HG03139 (cell line): ENCODE measurements at regions not wholly inside any gene's neighbourhood (a gene's known extent, or its start where the extent isn't known, plus 50 kb on each side); places are given as distances from the start of the nearest gene placed in this dataset.

ENCODE experiments used
- ATAC-seq: cut with Tn5 transposase; IDR thresholded peaks from one replicate; pipeline ENCODE4 v1.9.1; 2021; ENCODE audit not compliant: unreplicated experiment

DNA sequence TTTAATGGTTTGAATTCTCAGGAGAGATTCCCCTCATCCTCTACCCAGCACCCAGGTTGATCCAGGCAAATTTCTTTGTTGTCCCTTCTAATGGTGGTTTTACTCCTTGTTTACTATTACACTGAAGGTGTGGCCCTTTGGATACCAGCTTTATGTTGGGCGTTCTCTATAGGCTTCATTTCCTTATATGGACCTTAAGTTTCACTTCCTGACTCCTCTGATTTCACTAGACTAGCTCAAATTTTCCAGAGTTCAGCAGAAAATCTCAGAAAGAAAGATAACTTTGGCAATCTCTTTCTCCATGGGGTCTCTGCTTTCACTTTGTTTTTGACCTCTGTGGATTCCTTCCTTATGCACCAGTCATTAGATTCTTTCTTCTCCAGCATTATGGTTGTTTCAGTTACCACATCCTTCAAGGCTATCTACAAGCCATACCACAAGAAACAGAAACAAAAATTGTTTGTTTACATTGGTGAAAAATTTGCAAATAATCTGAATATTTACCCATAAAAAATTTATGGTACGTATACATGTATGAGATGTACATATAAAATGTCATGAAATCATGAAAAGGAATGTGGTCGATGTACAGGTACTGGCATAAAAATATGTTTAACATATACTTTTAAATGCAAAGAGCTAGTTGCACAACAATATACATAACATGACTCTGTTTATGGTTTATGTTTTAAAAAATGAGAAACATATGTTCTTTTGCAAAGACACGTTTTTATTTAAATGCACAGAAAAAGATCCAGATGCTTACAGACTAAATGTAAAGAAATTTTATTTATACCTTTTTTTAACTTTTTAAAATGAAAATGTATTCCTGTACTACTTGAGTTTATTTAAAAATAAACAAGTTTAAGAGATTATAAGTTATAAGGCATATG, 212.6 kb downstream of the LACC1 start:
- no peak for ATAC-seq

DNA sequence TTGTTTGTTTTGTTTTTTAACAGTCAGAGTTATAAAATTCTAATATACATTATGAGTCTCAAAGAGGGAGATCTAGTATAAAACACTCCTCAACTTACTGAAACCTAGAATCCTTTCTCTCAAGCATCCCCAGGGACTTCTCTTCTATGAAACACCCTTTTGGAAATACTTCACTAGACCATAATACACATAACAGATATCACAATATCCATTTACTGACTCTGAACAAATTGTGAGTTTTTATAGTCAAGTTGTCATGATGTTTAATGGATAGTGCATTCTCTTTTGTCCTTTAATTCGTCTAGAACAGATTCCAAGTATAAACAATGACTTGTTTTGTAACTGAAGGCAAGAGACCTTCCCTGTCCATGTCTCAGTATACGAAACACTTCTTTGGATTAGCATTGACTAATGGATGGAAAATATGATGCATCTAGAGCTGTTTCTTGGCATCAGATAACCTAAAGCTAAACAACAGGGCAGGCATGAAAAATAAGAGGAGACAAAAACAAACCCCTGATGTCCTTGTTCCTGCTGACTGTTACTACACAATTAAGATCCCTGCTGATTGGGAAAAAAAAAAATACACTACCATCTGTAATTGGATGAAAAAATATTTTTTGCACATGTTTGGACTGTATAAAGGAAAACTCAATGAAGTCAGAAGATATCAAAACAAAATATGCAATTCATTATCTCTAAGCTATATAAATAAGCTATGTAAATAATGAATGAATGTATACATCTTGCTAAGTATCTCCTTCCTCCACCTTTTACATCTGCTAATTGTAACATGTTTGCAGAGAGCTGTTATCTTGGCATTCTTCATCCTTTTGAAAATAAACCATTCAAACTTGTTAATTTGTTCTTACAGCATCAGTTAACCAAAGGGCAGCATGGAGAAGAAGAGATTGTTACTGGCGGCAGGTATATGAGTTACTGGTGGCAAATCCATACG, 214.2 kb downstream of the LACC1 start:
- no peak for ATAC-seq

DNA sequence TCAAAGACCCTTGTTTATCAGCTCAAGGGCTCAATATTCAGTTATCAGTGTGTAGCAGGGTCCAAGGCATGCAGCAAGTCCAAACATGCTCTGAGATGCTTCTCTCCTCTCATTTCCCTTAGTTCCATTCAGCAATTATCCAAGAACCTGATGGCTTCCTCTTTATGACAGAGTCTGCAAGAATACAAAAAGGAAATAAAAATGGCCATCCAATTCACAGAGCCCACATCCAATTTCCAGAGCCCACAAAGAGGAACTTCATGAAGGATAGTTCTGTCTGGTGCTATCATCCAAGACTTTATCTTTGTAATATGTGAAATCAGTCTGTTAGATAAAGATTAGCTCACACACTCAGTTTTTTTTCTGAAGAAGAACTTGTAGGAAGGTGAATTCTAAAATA, 217.2 kb downstream of the LACC1 start:
- ATAC-seq, result no peak

DNA sequence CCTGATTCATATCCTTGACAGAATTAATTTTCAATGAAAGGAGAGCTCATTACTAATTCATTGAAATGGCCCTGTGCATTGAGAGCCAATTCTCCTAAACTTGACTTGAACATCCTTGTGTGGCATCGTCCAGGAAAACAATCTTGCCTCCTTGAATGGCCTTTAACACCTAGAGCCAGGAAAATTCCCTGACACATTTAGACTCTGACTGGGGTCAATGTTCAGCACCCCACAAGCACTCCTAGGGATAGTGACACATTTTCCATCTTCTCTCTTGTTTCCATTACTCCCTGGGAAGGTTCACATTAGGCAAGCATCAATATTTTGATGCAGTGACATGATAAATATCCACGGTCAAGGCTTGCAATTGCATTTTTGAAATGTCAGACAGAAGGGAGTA, 218.9 kb downstream of the LACC1 start:
- ATAC-seq, result no peak

DNA sequence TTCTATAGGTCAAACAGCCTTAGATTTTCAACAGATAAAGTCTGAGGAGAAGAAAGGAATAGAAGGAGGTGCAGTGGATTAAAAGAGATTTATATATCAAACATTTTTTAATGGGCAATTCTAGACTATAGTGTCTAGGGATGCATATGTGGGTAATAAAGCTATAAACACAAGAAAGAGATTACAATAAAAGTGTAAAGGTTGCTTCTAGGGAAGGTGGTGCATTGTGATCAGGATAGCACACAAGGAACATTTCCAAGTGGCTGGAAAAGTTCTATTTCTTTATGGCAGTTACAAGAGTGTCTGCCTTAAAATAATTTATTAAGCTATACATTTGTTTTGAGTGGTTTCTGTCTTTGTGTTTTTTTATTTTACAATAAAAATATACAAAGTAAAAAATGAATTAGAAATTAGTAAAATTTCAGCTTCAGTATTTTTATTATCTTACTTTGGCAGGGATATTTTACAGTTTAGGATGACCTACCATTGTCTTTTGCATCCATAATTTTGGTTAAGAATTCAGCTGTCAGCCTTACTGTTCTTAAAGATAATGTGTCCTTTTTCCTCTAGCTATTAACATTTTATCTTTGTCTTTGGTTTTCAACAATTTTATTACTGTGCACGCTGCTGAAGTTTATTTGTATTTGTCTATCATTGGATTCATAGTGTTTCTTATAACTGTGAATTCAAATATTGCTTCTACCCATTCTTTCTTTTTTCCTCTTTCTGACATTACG, 221.8 kb downstream of the LACC1 start:
- ATAC-seq, result no peak

DNA sequence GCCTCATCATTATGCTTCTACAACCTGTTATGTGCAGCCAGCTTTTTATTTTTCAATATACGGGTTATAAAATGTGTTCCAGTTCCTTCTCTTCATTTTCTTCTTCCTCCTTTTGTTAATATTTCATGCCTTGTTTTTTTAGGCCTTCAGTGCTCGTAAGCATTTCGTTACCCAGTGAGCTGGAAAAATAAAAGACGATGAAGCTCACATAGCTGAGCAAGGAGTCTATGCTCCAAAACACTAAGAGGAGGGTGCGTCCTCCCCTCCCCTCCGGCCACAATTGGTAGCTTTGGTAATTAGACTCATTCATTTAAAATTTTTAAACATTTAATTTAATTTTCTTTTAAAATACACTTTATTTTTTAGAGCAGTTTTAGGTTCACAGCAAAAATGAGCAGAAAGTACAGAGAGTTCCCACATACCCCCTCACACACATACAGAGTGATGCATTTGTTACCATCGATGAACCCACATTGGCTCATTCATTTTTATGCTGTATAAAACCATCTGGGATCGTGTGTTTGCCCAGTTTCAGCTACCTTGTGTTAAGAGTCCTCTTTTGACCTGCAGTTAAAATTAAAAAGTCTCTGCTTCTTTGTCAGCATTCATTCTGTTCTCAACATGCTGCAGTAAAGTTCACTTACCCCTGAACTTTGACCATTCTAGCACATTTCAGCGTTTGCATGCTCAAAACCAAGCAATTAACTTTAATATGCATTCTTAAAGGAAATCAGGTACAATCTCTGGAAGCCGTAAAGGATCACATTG, 223.9 kb downstream of the LACC1 start:
- no peak for ATAC-seq

DNA sequence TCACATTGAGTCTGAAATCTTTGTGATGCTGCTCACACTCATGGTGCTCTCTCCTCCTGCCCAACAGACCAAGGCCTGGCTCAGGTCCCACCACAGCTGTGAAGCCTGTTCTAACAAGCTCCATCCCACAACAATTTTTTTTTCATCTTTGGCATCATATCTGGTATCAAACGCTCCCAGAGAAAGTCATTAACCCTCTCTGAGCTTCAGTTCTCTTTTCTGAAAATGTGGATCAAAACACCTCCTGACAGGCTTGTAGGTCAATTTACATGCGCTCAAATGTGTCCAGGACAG, 224.4 kb downstream of the LACC1 start:
- no peak for ATAC-seq

DNA sequence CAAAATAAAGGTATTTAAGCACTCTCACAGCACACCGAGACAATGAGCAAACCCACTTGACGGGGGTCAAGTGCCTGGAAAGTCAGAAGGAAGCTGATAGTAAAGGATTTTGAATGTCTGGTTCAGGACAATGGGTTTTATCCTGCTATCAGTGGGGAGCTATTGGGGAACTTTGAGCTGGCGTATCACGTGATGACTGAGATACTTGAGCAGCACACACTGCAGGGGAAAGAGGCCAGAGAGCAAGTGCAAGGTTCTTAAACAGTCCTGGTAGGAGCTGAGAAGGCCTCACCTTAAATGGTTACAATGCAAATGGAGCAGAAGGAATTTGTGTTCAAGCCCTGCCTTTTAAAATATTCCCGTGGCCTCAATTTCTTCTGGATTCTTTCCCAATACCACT, 225.3 kb downstream of the LACC1 start:
- no peak for ATAC-seq

DNA sequence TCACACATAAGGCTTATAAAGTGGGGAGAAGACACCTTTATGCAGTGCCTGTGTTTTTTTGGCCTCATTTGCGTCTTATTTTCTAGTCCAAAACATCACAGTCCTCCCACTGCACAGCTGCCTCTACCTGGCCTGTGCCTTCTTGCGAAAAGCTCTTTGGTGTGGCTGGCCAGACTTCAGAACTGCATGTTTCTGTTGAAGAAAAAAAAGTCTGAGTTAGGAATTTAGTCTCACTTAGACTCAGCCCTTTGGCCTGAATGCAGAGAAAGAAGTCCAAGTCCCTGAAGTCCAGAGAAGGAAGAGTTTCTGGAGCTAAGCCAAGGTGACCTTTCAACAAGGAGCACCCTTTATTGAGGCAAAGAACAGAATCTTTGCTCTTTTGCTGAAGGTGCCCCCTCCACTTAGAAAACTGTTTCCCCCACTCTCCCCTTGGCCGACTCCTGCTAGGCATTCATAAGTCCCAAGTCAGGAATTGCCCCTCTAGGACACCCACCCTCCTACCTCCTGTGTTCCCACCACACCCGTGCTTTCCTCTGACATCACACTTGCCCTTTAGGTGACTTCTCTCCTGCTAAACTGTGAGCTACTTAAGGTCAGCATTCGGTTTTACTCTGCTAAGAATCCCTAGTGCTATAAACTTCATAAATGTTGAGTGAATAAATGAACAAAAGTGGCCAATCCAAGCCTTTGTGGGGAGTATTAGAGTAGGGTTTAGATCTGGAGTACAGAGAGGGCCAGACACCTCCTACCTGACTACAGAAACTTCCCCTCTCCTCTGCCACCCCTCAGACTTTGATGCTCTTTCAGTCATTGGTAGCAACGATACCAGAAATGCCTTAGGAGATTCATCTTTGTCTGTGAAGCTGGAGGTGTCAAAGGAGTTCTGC, 226.8 kb downstream of the LACC1 start:
- no peak for ATAC-seq

DNA sequence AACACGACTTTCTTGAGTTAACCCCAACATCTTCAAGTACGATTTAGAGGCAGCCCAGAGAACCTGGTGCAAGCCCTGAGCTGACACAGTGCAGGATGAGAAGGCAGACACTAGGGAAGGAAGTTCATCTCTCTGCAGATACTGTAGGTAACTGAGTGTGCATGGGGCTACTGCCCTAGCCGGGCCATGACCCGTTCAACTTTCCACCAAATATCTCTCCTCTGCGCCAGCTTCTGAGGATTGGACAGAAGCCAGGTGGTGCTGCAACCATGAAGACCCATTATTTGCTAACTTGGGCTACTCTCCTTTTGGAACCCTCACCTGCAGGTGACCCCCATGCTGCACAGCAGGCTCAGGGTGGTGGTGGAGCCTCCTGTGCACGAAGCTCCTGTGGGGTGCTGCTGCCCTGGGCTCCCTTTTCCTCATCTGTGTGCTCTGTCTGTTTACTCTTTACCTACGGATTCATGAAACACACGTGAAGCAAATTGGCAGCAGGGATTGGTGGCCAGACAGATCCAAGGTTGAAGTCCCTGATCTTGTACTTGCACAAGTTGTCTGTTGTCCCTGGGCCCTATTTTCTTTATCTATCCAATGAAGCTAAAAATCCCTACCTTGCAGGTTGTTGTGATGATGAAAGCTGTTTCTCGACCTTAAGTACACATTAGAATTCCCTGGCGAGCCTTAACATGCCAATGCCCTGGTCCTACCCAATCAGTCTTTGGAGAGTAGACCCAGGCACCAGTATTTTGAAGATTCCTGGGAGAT, 227.8 kb downstream of the LACC1 start:
- ATAC-seq, result no peak

DNA sequence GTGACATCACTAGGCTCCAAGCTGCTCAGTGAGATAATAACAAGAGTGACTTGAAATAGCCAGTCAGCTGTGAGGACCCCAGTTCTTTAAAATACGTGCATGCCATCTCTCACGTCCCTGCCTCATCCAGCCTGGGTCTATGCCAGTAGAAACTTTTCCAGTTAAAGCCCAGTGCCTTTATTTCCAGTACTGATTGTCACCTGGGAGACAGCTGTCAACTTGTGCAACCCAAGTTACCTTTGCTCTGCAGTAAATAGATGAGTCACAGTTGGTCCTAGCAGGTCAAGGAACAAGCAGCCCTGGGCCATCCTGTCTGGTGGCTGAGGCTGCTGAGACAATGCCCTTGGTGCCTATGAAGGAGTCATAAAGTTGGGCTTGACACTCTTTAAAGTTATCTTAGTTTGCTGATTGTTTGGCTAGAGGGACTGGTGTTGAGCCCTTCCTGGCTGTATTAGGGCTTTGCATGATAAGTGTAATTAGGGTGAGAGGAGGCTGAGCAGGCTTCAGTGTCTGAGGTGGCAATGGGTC, 228.7 kb downstream of the LACC1 start:
- no peak for ATAC-seq

DNA sequence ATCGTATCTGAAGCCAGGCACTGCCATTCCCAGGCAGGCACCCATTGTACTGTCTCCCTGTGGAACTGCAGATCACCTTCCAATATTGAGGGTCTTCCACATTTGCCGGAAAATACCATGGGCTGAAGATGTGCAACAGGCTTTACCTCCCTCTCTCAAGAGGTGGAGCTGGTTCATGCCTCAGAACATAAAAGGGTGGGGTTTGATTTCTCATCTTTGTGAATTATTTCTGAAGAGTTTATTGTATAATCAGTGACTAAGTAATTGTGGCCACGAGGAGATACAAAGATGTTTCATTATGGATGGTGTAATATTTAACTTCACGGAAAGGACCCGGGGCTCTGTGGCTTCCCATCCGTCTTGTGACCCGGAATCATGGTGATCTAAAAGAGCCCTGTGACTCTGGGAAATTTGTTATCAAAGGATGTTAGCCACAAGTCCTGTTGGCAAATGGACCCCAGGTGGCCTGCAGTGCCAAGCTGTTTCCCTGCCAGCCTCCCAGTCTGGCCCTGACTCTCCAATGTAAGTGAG, 230.5 kb downstream of the LACC1 start:
- no peak for ATAC-seq

DNA sequence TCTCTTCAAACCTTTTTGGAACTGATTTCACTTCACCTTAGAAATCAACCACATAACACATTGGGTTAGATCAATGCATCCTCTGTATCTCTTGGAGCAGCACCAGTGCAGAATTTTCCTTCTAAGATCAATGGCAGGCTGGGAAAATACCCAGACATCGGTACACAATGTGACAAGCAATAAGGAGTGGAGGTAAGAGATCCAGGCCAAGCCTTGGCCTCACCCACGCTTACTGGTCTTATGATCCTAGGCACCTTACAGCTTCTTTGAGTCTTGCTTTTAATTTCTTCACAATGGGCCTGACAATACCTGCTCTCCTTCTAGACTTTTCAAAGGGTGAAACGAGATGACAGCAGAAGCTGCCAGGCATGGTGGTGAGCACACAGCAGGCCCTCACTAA, 232.0 kb downstream of the LACC1 start:
- no peak for ATAC-seq

DNA sequence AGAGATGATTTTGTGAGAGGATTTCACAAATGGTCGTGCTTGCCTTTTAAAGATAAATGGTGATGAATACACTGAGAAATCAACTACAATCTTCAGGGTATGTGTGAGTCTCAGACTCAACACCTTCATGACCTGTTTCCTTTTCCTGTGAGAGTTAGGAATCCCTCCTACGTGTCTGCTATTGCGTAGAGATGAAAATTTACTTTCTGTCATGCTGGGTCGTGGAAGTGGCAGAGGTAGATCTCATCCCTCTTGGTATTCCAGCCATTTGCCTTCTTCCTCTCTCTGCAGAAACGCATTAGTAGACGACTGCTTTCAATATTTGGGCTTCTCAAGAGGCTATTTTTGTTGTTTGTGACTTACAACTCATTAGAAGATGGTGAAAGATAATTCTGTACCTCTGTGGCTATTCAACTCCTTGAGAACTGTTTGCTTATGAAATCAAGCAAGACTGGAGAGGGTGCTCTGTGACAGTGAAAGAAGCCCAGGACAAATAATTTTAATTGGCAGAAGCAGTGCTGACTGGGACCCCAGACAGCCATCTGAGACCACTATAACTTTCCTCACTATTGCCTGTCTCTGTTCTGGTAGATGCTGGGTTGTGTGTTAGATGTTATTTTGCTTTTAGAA, 233.1 kb downstream of the LACC1 start:
- ATAC-seq, result no peak

DNA sequence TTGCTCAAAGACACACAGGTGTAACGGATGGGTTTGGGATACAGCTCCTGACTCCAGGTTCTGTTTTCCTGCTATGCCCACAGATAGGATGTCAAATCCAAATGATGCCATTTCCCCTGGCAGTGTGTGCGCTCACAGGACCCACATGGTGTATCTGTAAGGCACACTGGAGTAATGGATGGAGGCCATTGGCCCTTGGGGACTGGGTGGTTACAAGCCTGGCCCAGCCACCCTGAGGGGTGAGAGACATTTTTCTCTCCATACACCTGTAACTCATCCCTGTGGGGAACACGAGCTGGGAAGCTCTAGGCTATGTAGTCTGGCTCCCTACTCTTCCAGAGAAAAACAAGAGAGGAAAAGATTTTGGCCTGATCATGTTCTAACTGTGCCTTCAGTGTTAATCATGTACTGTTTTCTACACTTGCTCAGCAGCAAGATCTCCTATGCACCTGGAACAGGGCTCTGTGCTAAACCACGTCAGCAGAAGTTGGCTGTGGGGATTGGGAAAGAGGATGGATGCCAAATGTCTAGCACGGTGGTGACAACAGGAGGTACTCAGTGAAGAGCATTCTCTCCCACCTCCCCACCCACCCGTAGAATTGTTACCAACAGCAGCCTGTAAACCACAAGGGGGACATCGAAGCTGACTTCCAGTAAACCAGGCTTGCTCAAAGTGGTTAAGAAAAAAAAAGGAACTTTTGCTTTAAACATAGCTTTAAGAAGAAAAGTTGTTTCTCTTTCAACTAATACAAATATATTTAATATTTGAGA, 237.0 kb downstream of the LACC1 start:
- no peak for ATAC-seq

DNA sequence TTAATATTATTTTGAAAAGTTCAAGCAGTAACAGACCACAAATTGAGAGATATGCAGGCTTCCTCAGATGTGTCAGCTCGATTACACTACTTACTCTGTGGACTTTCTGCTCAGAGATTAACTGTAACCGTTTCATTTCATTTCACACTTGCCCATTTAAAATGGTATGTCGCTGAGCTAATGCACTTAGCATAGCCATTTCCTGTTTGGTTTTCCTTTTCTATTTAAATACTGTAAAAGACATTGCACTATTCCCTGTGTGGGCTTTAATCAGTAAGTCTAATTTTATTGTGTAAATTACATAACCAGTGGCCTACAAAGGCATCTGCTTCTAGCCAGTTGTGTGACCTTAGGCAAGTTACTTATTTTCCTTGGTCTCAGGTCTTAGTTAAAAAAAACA, 237.6 kb downstream of the LACC1 start:
- ATAC-seq, result no peak

DNA sequence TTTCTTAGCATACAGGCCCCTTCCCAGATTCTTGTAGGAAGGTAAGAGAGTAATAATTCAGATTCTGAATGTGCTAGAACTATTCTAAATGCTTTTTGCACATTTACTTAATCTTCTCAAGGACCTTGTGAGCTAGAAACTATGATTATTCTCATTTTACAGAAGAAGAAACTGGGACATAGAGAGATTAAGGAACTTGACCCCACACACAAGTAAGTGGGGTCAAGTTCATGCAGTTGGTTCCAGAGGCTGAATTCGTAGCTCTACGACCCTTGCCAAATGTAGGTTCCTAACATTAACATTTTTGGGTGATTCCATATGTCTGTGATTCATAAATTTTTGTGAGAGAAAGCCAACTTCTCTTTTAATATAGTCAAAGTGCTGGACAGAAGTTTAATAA, 238.1 kb downstream of the LACC1 start:
- ATAC-seq, result no peak
